Breast epithelium (tissue), 3 donors: ENCODE measurements at regions not wholly inside any gene's neighbourhood (a gene's known extent, or its start where the extent isn't known, plus 50 kb on each side); places are given as distances from the start of the nearest gene placed in this dataset.

ENCODE experiments used
- CTCF ChIP-seq, 3 donors: fragments of 450-650 bp; IDR thresholded peaks; one replicate each; pipeline ENCODE4 v1.5.1; 2016 to 2017; ENCODE audit warnings: antibody characterized with exemption in 3 of 3, mild to moderate bottlenecking in 3 of 3, moderate library complexity in 3 of 3
- POLR2A ChIP-seq: fragments of 450-650 bp; IDR thresholded peaks from one replicate; pipeline ENCODE4 v1.6.1; 2016; ENCODE audit warnings: antibody characterized with exemption, mild to moderate bottlenecking, moderate library complexity

GRCh38 chr5:42120070-42120469 lies 195.0 kb downstream of the FBXO4 start:
- TF ChIP-seq CTCF (IDR thresholded peaks at IDR 0.05): no peak
- no peak for TF ChIP-seq POLR2A
